Type B pancreatic cell (in vitro differentiated cells): ENCODE measurements at regions not wholly inside any gene's neighbourhood (a gene's known extent, or its start where the extent isn't known, plus 50 kb on each side); places are given as distances from the start of the nearest gene placed in this dataset.

ENCODE experiments used
- DNase-seq: peaks from one replicate; pipeline ENCODE4 v3.0.0; 2021; ENCODE audit warnings: mixed read lengths; ENCODE audit not compliant: unreplicated experiment; ENCODE audit errors: extremely low spot score
- H3K27ac Mint-ChIP-seq: 2 replicates; pipeline ENCODE4 v1.8.0; 2021; ENCODE audit warnings: mild to moderate bottlenecking, mixed read lengths
- H3K27me3 Mint-ChIP-seq: 2 replicates; pipeline ENCODE4 v1.8.0; 2021; ENCODE audit warnings: mixed read lengths
- H3K36me3 Mint-ChIP-seq: 2 replicates; pipeline ENCODE4 v1.8.0; 2021; ENCODE audit warnings: mixed read lengths
- H3K4me1 Mint-ChIP-seq: one replicate; pipeline ENCODE4 v1.8.0; 2021; ENCODE audit warnings: mixed read lengths; ENCODE audit not compliant: unreplicated experiment
- H3K4me3 Mint-ChIP-seq: 2 replicates; pipeline ENCODE4 v1.8.0; 2021; ENCODE audit warnings: mild to moderate bottlenecking, mixed read lengths
- H3K9me3 Mint-ChIP-seq: 2 replicates; pipeline ENCODE4 v1.8.0; 2021; ENCODE audit warnings: mixed read lengths
- CTCF ChIP-seq: fragments of 200-600 bp; sonication (generic); conservative IDR thresholded peaks from 2 replicates; pipeline ENCODE4 v1.5.0; 2021; ENCODE audit warnings: antibody characterized with exemption, mild to moderate bottlenecking

- no peaks in the 10 kb centered on the region for H3K36me3 Mint-ChIP-seq
- no peaks in the 10 kb centered on the region for H3K27me3 Mint-ChIP-seq
- no peak for DNase-seq
- no peak for TF ChIP-seq CTCF
- H3K4me1 Mint-ChIP-seq, result no peaks in the 10 kb centered on the region
- H3K9me3 Mint-ChIP-seq, result peaks cover 4% of the 10 kb centered on the region
- no peak overlapping the region for H3K27ac Mint-ChIP-seq
- H3K4me3 Mint-ChIP-seq, result no peak overlapping the region
Measured at GRCh38 chr4:180706766-180707165, 1536.4 kb upstream of the TENM3 start.

GRCh38 chr4:180710628-180711337 lies 1532.4 kb upstream of the TENM3 start:
- H3K27me3 Mint-ChIP-seq, result no peaks in the 10 kb centered on the region
- H3K9me3 Mint-ChIP-seq, result no peaks in the 10 kb centered on the region
- H3K27ac Mint-ChIP-seq, result no peak overlapping the region
- no peak for DNase-seq
- no peaks in the 10 kb centered on the region for H3K4me1 Mint-ChIP-seq
- H3K4me3 Mint-ChIP-seq, result no peak overlapping the region
- H3K36me3 Mint-ChIP-seq, result no peaks in the 10 kb centered on the region
- no peak for TF ChIP-seq CTCF

GRCh38 chr4:180717451-180718033 lies 1525.7 kb upstream of the TENM3 start:
- H3K4me1 Mint-ChIP-seq, result no peaks in the 10 kb centered on the region
- H3K27me3 Mint-ChIP-seq, result no peaks in the 10 kb centered on the region
- no peak overlapping the region for H3K27ac Mint-ChIP-seq
- DNase-seq, result no peak
- no peak for TF ChIP-seq CTCF
- H3K9me3 Mint-ChIP-seq, result no peaks in the 10 kb centered on the region
- H3K36me3 Mint-ChIP-seq, result no peaks in the 10 kb centered on the region
- no peak overlapping the region for H3K4me3 Mint-ChIP-seq

- no peaks in the 10 kb centered on the region for H3K9me3 Mint-ChIP-seq
- H3K4me1 Mint-ChIP-seq, result no peaks in the 10 kb centered on the region
- no peak for TF ChIP-seq CTCF
- no peak for DNase-seq
- no peak overlapping the region for H3K27ac Mint-ChIP-seq
- no peak overlapping the region for H3K4me3 Mint-ChIP-seq
- no peaks in the 10 kb centered on the region for H3K27me3 Mint-ChIP-seq
- H3K36me3 Mint-ChIP-seq, result no peaks in the 10 kb centered on the region
Measured at GRCh38 chr4:180721356-180721755, 1521.8 kb upstream of the TENM3 start.

- Mint-ChIP-seq H3K4me3 (no peak overlapping the region), H3K27ac (no peak overlapping the region), H3K4me1 (no peaks in the 10 kb centered on the region), H3K36me3 (no peaks in the 10 kb centered on the region), H3K27me3 (no peaks in the 10 kb centered on the region), H3K9me3 (peaks cover 7% of the 10 kb centered on the region)
- no peak for TF ChIP-seq CTCF
- no peak for DNase-seq
Measured at GRCh38 chr4:180726611-180727010, 1516.6 kb upstream of the TENM3 start.
